Smooth muscle cell (in vitro differentiated cells): ENCODE measurements at regions not wholly inside any gene's neighbourhood (a gene's known extent, or its start where the extent isn't known, plus 50 kb on each side); places are given as distances from the start of the nearest gene placed in this dataset.

ENCODE experiments used
- DNase-seq: peaks from one replicate; lab custom pipeline; 2025; ENCODE audit not compliant: unreplicated experiment; lab: John Stamatoyannopoulos, UW
- H2AFZ ChIP-seq: fragments of 200-600 bp; sonication (generic); 2 replicates; pipeline ENCODE4 v1.6.0; 2016; ENCODE audit warnings: antibody characterized with exemption, low read depth, mild to moderate bottlenecking
- H3F3A ChIP-seq: fragments of 200-600 bp; sonication (generic); 2 replicates; pipeline ENCODE4 v1.6.0; 2017; ENCODE audit warnings: antibody characterized with exemption, low read depth
- H3K27ac ChIP-seq: fragments of 200-600 bp; sonication (generic); 2 replicates; pipeline ENCODE4 v1.5.1; 2016; ENCODE audit warnings: low read depth, mild to moderate bottlenecking
- H3K27me3 ChIP-seq: fragments of 200-600 bp; sonication (generic); 2 replicates; pipeline ENCODE4 v1.6.1; 2016; ENCODE audit warnings: low read depth, mild to moderate bottlenecking
- H3K36me3 ChIP-seq: fragments of 200-600 bp; sonication (generic); 2 replicates; pipeline ENCODE4 v1.5.1; 2016; ENCODE audit warnings: low read depth
- H3K4me1 ChIP-seq: fragments of 200-600 bp; sonication (generic); 2 replicates; pipeline ENCODE4 v1.5.1; 2016; ENCODE audit warnings: low read depth
- H3K4me2 ChIP-seq: fragments of 200-600 bp; sonication (generic); 2 replicates; pipeline ENCODE4 v1.6.0; 2016; ENCODE audit warnings: mild to moderate bottlenecking
- H3K4me3 ChIP-seq: fragments of 200-600 bp; sonication (generic); 2 replicates; pipeline ENCODE4 v1.5.1; 2016; ENCODE audit warnings: mild to moderate bottlenecking
- H3K79me2 ChIP-seq: fragments of 200-600 bp; sonication (generic); 2 replicates; pipeline ENCODE4 v1.6.0; 2016; ENCODE audit warnings: low read depth, mild to moderate bottlenecking
- H3K9ac ChIP-seq: fragments of 200-600 bp; sonication (generic); 2 replicates; pipeline ENCODE4 v1.6.0; 2016; ENCODE audit warnings: low read depth
- H3K9me3 ChIP-seq: fragments of 200-600 bp; sonication (generic); replicated peaks from 2 replicates; pipeline ENCODE4 v1.5.1; 2016; ENCODE audit warnings: low read depth
- H4K20me1 ChIP-seq: fragments of 200-600 bp; sonication (generic); 2 replicates; pipeline ENCODE4 v1.6.0; 2016; ENCODE audit warnings: low read depth
- WGBS: methylation state at CpG from one replicate; pipeline ENCODE4 v1.1.7; 2016; ENCODE audit warnings: low lambda C conversion rate; 5-methylcytosine and 5-hydroxymethylcytosine counted together
- TF ChIP-seq, protein P1 (sequence below): fragments of 200-600 bp; sonication (generic); IDR thresholded peaks from 2 replicates; pipeline ENCODE4 v1.5.1; 2017; ENCODE audit warnings: borderline replicate concordance, mild to moderate bottlenecking, antibody characterized with exemption; ENCODE audit not compliant: insufficient read depth, poor library complexity, severe bottlenecking

DNA sequence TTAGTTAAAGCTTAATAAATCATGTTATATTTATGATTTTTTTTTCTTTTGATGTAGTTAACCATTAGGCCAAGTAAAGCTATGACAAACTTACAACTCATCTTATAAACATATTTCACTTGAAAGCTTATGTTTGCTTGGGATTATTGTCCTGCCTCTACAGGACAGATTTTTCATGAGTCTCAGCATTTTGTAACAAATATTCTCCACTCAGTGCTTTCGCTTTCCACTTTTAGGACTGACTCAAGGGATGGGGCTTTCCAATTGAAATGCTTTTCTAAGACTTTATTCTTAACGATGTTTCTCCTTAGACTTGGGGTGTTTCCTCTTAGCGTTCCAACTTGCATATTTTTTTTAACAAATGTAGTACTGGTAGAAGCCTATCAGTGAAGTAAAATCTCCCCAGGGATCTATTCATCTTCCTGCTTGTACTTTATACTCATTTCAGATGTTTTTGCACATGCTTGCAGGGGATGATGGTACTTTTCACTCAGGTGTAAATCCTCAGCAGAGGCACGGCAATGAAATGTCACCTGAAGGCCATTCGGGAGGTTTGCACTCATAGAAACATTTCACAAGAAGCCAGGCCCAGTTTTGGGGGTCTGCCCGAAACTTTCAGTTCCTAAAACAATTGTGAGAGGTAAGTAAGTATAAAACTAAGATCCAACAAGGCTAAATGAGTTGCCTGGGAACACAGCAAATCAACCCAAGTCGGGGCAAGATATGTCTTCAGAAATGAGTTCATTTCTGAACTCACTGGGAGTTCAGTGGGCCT, 298.1 kb upstream of the FOXQ1 start:
- 91% methylated on average over 7 of the region's 7 CpGs for WGBS

DNA sequence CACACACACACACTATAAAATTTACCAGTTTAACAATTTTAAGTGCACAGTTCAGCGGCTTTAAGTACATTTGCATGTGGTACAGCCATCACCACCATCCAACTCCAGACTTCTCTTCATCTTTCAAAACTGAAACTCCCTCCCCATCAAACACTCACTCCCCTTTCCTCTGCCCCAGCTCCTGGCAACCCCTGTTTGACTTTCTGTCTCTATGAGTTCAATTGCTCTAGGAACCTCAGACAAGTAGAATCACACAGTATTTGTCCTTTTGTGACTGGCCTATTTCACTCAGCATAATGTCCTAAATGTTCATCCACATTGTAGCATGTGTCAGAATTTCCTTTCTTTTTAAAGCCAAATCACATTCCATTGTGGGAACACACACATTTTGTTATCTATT, 302.8 kb upstream of the FOXQ1 start:
- no peak overlapping the region for H3K27ac ChIP-seq

More for the DNA sequence above, 298.1 kb upstream of the FOXQ1 start:
- Histone ChIP-seq H3K27ac (no peak overlapping the region), H3K4me3 (no peak overlapping the region), H4K20me1 (no peaks in the 10 kb centered on the region), H3F3A (no peaks in the 10 kb centered on the region), H3K9me3 (no peaks in the 10 kb centered on the region), H3K36me3 (no peaks in the 10 kb centered on the region), H2AFZ (no peak overlapping the region), H3K4me2 (no peak overlapping the region), H3K4me1 (no peaks in the 10 kb centered on the region), H3K9ac (no peak overlapping the region), H3K27me3 (no peaks in the 10 kb centered on the region), H3K79me2 (no peaks in the 10 kb centered on the region)
- no peak for DNase-seq
- TF ChIP-seq, protein P1, sequence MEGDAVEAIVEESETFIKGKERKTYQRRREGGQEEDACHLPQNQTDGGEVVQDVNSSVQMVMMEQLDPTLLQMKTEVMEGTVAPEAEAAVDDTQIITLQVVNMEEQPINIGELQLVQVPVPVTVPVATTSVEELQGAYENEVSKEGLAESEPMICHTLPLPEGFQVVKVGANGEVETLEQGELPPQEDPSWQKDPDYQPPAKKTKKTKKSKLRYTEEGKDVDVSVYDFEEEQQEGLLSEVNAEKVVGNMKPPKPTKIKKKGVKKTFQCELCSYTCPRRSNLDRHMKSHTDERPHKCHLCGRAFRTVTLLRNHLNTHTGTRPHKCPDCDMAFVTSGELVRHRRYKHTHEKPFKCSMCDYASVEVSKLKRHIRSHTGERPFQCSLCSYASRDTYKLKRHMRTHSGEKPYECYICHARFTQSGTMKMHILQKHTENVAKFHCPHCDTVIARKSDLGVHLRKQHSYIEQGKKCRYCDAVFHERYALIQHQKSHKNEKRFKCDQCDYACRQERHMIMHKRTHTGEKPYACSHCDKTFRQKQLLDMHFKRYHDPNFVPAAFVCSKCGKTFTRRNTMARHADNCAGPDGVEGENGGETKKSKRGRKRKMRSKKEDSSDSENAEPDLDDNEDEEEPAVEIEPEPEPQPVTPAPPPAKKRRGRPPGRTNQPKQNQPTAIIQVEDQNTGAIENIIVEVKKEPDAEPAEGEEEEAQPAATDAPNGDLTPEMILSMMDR = no peak

DNA sequence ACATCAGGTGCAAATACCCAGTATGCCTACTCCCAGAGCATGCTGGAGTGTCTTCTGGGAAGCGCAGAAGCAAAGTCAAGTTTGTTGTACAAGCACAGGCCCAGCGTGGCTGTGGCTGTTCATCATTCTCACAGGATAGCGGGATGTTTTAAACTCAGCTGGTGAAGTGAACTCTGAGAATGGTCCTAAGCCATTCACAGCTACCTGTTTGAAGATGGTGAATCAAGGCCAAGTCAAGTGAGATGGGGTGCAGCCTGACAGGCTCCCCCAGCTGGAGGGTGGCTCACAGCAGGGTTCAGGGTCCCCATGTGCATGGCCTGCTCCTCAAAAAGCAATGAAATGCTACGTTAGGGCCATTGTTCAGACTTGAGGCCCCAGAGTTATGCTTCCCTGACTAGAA, 304.7 kb upstream of the FOXQ1 start:
- DNase-seq = no peak
- Histone ChIP-seq H3K4me1 (no peaks in the 10 kb centered on the region), H3K4me2 (no peak overlapping the region), H3K27ac (no peak overlapping the region), H3K27me3 (no peaks in the 10 kb centered on the region), H4K20me1 (no peaks in the 10 kb centered on the region), H2AFZ (no peak overlapping the region), H3K79me2 (no peaks in the 10 kb centered on the region), H3F3A (no peaks in the 10 kb centered on the region), H3K4me3 (no peak overlapping the region), H3K9ac (no peak overlapping the region), H3K36me3 (no peaks in the 10 kb centered on the region), H3K9me3 (no peaks in the 10 kb centered on the region)
- TF ChIP-seq, protein P1 = no peak
- 89% methylated on average over 4 of the region's 4 CpGs for WGBS

More for the DNA sequence above, 302.8 kb upstream of the FOXQ1 start:
- H2AFZ ChIP-seq = no peak overlapping the region
- H3K27me3 ChIP-seq = no peaks in the 10 kb centered on the region
- H3K79me2 ChIP-seq = no peaks in the 10 kb centered on the region
- no peak overlapping the region for H3K4me2 ChIP-seq
- H3K9me3 ChIP-seq = no peaks in the 10 kb centered on the region
- no peak overlapping the region for H3K9ac ChIP-seq
- TF ChIP-seq, protein P1 = no peak
- H3K4me1 ChIP-seq = no peaks in the 10 kb centered on the region
- H4K20me1 ChIP-seq = no peaks in the 10 kb centered on the region
- no peaks in the 10 kb centered on the region for H3F3A ChIP-seq
- no peaks in the 10 kb centered on the region for H3K36me3 ChIP-seq
- no peak overlapping the region for H3K4me3 ChIP-seq
- no peak for DNase-seq
- 90% methylated on average over 1 of the region's 1 CpG for WGBS
